Prostate gland (tissue), 2 donors: ENCODE measurements at regions not wholly inside any gene's neighbourhood (a gene's known extent, or its start where the extent isn't known, plus 50 kb on each side); places are given as distances from the start of the nearest gene placed in this dataset.

ENCODE experiments used
- POLR2A ChIP-seq: fragments of 450-650 bp; IDR thresholded peaks from one replicate; pipeline ENCODE4 v1.6.1; 2016; ENCODE audit warnings: antibody characterized with exemption, mild to moderate bottlenecking
- TF ChIP-seq, protein P1 (sequence below), 4 experiments: fragments of 200-600 bp in 2 of 4; fragments of 450-650 bp in 2 of 4; sonication (generic) in 2 of 4; IDR thresholded peaks; 1 replicate in 3 of 4; 2 replicates in 1 of 4; pipeline ENCODE4 v1.5.1; 2016 to 2019; ENCODE audit warnings: antibody characterized with exemption in 4 of 4, mild to moderate bottlenecking in 2 of 4, moderate library complexity in 2 of 4

DNA sequence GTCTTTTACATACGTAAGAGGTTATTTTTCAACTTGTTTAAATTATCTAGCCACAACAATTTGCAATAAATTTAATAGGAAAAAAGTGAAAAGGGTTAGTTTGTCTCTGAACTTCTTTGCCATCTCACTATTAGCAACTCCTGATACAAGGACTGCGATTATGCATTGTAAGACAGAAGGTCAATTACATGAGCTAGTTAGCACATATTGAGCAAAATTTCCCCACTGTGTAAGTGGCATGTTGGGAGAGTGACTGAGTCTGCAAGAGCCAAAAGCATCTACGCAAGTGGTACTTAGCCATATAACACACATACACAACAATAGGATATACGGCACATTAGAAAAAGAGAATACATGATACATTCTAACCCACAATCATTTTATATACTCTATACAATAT lies 927.2 kb downstream of the STPG2 start:
- TF ChIP-seq POLR2A, result no peak
- TF ChIP-seq, protein P1, sequence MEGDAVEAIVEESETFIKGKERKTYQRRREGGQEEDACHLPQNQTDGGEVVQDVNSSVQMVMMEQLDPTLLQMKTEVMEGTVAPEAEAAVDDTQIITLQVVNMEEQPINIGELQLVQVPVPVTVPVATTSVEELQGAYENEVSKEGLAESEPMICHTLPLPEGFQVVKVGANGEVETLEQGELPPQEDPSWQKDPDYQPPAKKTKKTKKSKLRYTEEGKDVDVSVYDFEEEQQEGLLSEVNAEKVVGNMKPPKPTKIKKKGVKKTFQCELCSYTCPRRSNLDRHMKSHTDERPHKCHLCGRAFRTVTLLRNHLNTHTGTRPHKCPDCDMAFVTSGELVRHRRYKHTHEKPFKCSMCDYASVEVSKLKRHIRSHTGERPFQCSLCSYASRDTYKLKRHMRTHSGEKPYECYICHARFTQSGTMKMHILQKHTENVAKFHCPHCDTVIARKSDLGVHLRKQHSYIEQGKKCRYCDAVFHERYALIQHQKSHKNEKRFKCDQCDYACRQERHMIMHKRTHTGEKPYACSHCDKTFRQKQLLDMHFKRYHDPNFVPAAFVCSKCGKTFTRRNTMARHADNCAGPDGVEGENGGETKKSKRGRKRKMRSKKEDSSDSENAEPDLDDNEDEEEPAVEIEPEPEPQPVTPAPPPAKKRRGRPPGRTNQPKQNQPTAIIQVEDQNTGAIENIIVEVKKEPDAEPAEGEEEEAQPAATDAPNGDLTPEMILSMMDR (IDR thresholded peaks at IDR 0.05), result no peak
